Kidney tubule cell (primary cell): ENCODE measurements at regions not wholly inside any gene's neighbourhood (a gene's known extent, or its start where the extent isn't known, plus 50 kb on each side); places are given as distances from the start of the nearest gene placed in this dataset.
"Not testable (repeated sequence)": the region's sequence is repeated elsewhere in the genome, so short reads cannot be mapped to it uniquely, and the experiment has no call there.

Source experiments
- DNase-seq: peaks from one replicate; pipeline ENCODE4 v3.0.0-alpha.2; 2018; ENCODE audit warnings: low spot score

- DNase-seq, result no peak
Observed at GRCh38 chr6:37078814-37079213, 73.4 kb downstream of the FGD2 start.

- no peak for DNase-seq
Observed at GRCh38 chr6:37081042-37081607, 75.7 kb downstream of the FGD2 start.

- no peak for DNase-seq
Observed at GRCh38 chr6:37082390-37083130, 77.1 kb downstream of the FGD2 start.

- DNase-seq, result no peak
Observed at GRCh38 chr6:37083243-37084138, 78.0 kb downstream of the FGD2 start.

GRCh38 chr6:37084665-37085064 lies 79.2 kb downstream of the FGD2 start:
- not testable (repeated sequence) for DNase-seq

- DNase-seq, result no peak
Observed at GRCh38 chr6:37085198-37085597, 79.7 kb downstream of the FGD2 start.

- no peak for DNase-seq
Observed at GRCh38 chr6:37088897-37089296, 81.1 kb upstream of the PIM1 start.

- DNase-seq, result no peak
Observed at GRCh38 chr6:37089783-37090182, 80.2 kb upstream of the PIM1 start.

GRCh38 chr6:37091104-37091503 lies 78.8 kb upstream of the PIM1 start:
- DNase-seq, result not testable (repeated sequence)

GRCh38 chr6:37091586-37091985 lies 78.4 kb upstream of the PIM1 start:
- not testable (repeated sequence) for DNase-seq

GRCh38 chr6:37092923-37093727 lies 76.8 kb upstream of the PIM1 start:
- DNase-seq, result peak; percentile 94

- no peak for DNase-seq
Observed at GRCh38 chr6:37093728-37094069, 76.3 kb upstream of the PIM1 start.

GRCh38 chr6:37095997-37096396 lies 74.0 kb upstream of the PIM1 start:
- no peak for DNase-seq

GRCh38 chr6:37097335-37097734 lies 72.6 kb upstream of the PIM1 start:
- no peak for DNase-seq

GRCh38 chr6:37099442-37099841 lies 70.5 kb upstream of the PIM1 start:
- DNase-seq, result peak; percentile 73

- no peak for DNase-seq
Observed at GRCh38 chr6:37100745-37101144, 69.2 kb upstream of the PIM1 start.

- no peak for DNase-seq
Observed at GRCh38 chr6:37101991-37102298, 68.0 kb upstream of the PIM1 start.

- DNase-seq, result peak; percentile 91
Observed at GRCh38 chr6:37102299-37103168, 67.4 kb upstream of the PIM1 start.

- peak; percentile 80 for DNase-seq
Observed at GRCh38 chr6:37103169-37104039, 66.5 kb upstream of the PIM1 start.

- DNase-seq, result no peak
Observed at GRCh38 chr6:37104824-37105147, 65.2 kb upstream of the PIM1 start.
